ENCODE measurements at regions not wholly inside any gene's neighbourhood (a gene's known extent, or its start where the extent isn't known, plus 50 kb on each side); places are given as distances from the start of the nearest gene placed in this dataset.
A peak's percentile ranks its signal among the peaks of the same experiment; 100 is the strongest.
"Not testable (repeated sequence)": the region's sequence is repeated elsewhere in the genome, so short reads cannot be mapped to it uniquely, and the experiment has no call there.

DNA sequence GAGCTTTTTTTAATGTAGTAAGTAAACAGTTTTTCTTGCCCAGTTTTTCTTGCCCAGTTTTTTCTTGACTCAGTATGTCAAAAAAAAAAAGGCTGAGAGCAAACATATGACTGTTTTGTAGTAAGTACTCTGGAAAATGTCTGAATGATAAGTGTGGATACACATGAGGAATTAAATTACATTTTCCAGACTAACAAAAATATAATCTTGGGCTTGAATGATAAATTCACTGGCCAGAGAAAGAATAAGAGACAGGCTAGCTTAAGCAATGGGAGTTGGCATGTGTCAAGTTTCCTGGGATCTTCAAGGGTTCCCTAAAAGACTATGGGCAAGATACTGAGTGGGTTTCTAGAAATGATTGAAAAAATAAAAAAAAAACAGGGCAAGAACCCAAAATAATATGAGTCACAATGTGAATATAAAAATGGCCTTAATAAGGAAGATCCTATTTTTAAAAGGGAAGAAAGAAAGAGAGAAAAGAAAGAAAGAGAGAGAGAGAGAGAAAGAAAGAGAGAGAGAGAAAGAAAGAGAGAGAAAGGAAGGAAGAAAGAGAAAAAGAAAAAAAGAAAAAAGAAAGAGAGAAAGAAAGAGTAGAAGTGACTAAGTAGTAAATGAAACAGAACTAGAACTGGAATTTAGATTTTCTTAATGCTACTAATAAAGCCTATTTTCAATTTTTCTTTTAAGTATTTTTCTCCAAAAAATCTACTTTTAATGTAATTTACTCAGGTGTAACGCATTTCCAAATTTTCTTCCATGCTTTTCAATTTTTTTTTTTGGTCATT, 60.2 kb downstream of the TFPI2 start:
- no peak for DNase-seq (ENCODE audit: low read depth)

DNA sequence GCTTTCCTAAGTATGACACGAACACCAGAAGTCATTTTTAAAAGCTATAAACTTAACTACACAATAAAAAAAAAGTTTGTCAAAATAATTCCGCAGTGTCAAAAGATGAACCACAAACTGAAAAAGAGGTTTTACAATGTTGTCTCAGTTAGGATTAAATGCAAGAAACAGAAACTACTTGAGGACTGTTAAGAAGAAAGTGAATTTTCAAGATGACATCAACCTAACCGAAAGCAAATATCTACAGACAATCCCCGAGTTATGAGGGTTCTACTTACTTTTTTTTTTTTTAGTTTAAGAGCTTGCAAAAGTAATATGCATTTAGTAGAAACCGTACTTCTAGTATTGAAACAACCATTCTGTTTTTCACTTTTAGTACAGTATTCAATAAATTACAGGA, 62.3 kb downstream of the TFPI2 start:
- no peak for DNase-seq (ENCODE audit: low read depth)

DNA sequence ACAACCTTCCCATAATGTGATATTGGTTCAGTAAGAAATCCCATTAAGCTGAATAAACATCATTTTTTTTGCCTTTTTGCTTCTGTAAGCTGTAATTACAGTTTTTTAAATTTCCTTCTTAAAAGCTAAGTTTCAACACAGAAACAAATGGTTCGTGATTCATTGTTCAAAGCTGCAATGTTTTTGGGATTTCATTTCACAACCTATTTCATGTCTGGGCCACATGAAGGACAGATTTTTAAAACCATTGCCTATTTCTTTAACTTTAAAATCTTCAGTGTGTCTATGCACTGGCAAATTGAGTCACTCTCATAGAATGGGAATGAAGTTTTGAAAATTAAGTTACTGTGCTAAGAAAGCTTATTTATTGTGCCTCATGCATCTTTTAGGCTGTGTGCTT, 66.9 kb downstream of the TFPI2 start:
- no peak for DNase-seq (ENCODE audit: low read depth)

DNA sequence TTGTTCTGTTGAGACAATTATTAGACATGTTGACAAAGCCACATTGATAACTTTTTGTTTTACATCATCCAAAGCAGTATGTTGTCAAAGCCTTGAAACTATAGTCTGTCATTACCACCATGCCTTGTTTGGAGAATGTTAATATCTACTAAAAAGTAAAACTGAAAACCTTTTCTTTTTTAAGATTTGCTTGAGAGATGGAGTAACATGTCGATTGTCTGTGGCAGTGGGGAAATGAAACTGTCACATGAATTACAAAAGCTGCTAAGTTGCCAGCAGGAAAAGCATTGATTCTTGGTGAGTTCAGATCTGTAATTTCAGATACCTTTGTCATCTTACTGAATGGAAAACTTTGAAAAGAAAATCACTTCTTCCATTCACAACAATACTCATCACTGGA, 69.1 kb downstream of the TFPI2 start:
- DNase-seq (ENCODE audit: low read depth) = no peak

DNA sequence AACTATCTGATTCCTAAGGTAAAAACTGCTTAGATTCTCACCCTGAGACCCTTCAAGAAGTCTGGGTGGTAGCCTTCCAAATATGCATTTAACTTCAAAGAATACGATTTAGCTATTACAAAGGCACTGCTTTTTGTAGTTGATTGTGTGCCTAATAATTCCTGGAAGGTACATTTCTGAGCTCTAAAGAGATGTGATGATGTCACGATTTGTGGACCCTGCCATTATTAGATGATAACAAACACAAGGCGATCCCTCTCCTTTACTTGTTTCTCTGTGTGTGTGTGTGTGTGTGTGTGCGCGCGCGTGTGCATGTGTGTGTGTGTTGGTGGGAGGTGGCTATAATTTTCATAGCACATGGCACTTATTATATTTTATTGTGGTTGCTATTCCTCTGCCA, 70.9 kb downstream of the TFPI2 start:
- DNase-seq (ENCODE audit: low read depth) = no peak

DNA sequence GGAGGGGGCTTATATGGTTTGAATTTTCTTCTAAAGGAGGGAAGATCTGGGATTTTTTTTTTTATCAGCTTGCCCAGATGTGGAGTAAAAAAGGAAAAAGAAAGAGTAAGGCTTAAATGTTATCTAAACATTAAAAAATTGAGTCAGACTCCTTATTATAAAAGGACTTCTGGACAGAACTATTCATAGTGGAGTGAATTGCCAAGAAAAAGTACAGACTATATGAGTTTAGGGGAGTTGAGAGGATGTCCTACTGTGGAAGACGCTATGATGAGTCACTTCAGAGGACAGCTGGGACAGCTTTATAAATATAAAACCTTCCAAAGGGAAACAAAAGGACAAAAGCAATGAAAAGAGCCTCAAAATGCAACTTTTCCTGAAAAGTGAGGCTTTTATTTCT, 73.0 kb downstream of the TFPI2 start:
- DNase-seq (ENCODE audit: low read depth) = no peak

DNA sequence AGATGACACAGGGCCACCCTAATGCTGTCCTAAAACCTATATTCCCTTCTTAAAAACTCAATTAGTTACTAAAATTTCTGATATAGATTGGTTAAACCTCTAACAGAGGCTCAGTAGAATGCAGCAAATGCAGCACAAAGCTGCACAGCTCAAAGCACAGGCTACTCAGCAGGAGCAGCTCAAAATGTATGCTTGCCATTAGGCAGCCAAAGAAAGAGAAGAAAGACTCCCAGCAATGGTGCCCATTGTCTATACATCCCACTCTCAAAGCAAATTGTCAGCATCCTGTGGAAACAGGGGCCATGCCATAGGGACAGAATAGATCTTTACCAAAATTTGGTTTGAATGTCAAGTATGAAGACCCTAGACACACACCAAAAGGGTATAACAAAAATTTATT, 73.5 kb downstream of the TFPI2 start:
- DNase-seq (ENCODE audit: low read depth) = no peak

DNA sequence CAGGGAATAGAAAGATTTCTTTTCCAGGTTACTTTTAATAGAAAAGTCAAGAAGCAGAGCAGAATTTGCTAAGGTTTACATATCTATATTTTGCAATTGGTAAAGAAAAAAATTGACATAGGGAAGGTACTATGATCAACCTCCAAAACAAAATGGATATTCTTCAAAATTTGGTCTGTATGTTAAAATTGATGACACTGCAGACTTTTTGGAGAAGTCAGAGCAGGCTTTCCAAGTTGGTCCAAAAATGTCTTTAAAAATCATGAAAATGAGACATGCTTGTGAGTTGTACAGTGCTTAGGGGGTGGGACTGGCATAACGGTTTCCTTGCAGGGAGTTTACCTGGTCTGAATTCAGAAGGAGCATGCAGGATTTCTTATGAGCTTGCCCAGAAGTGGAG, 77.0 kb downstream of the TFPI2 start:
- no peak for DNase-seq (ENCODE audit: low read depth)

DNA sequence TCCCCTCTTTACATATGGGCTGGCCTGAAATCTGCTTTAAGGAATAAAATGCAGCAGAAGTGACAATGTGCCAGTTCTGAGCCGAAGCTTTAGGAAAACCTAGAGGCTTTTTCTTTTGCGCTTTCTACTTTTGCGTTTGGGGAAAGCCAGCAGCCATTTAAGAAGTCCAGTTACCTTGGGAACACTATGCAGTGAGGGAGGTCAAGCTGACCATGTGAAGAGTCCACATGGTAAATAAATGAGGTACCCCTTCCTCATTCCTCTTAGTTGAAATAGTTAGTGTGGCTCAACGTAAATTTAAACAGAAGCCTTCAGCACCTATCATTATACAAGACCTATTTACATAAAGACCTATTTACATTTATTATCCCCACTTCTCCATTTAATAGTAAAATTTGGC, 78.5 kb downstream of the TFPI2 start:
- no peak for DNase-seq (ENCODE audit: low read depth)

DNA sequence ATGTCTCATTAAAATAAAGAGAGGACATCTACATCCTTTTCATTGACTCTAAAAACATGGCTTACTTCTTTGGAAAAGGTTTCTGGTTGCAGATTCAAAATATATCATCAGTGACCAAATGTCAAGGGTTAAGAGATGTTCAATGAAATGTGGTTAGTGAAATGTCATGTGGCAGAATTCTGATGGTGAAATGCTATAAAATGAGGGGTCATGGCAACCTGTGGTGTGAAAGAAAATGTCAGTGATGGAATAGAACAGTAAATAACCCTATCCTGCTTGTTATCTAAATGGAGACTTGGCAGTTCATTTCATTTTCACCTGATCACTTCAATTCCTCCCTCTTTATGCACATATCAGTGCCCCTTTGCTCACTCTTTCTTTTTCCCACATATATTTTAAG, 79.4 kb downstream of the TFPI2 start:
- DNase-seq (ENCODE audit: low read depth) = no peak

DNA sequence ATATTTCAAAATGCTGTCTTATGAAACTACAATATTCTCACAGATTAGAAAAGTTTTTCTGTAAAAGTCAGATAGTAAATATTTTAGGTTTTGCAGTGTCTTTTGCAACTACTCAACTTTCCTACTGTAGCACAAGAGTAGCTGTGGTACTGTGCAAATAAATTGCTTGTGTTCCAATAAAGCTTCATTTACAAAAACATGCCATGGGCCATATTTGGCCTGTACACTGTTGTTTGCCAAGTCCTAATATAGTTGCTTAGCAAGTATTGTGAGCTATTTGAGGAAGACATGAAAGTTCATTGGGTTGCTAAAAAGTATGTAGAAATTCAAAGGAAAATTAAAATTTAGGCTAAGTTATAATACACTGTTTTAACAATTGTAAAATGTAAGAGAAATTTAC, 80.0 kb downstream of the TFPI2 start:
- DNase-seq (ENCODE audit: low read depth) = no peak

DNA sequence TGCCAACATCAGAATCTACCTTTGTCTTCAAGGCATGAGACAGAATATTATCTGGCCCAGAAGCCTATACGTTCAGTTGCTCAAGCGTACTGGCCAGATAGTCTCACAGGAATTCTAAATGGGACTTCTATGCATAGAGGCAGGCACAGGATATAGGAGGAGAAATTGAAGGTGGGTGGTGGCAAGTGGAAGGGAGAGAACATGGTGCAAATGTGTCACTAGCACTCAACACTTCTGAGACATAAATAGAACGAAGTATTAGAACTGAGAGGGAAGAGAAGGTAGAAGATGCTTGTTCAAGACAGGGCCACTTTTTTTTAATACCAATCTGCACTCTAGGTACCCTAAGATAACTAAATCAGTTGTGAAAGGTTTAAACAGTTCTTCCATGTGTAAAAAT, 85.8 kb downstream of the TFPI2 start:
- no peak for DNase-seq (ENCODE audit: low read depth)

DNA sequence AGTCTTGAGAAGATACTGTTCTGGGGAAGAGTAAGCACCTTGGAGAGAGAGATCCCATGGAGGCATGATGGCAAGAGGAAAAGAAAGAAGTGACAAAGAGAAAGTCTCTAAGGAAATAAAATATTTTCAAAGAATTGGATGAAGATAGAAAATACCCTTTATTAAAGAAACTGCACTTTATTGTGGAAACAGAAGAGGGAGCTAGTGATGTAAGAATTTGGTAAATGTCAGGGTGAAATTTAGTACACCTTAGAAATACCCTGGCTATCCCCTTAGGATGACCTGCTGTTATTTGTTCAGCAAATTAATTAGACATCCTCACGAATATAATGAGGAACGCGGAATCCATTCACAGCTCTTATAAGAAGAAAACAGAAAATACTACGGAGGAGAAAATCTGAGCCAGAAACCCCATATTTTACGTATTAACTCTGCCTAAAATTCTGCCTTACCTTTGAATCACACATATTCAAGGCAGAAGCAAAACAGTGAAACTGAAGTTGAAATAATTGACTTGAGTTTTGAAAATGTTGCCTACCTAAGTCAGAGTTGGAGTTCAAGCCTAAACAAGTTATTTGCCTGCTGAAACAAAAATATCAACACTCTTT, 90.7 kb downstream of the TFPI2 start:
- DNase-seq (ENCODE audit: low read depth) = peak; percentile 20

DNA sequence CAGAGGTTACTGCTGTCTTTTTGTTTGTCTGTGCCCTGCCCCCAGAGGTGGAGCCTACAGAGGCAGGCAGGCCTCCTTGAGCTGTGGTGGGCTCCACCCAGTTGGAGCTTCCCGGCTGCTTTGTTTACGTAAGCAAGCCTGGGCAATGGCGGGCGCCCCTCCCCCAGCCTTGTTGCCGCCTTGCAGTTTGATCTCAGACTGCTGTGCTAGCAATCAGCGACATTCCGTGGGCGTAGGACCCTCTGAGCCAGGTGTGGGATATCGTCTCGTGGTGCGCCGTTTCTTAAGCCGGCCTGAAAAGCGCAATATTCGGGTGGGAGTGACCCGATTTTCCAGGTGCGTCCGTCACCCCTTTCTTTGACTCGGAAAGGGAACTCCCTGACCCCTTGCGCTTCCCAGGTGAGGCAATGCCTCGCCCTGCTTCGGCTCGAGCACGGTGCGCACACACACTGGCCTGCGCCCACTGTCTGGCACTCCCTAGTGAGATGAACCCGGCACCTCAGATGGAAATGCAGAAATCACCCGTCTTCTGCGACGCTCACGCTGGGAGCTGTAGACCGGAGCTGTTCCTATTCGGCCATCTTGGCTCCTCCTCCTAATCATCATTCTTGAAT, 97.4 kb downstream of the TFPI2 start:
- DNase-seq (ENCODE audit: low read depth) = not testable (repeated sequence)

DNA sequence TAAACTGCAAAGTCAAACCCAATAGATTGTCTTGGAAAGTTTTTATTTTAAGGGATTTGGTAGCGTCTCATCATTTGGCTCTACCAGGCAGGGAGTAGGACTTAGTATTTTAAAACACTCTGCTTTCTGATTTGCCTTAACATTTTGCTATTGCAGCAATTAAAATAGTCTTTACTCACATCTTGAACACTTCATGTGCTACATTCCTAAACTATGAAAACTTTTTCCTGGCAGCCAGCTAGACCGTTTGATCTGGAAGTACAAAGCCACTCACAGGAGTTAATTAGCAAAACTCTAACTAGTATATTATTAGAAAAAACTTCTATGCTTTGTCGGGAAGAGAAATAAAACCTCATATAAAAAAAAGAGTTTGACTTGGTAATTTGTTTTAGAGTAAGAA, 111.4 kb downstream of the TFPI2 start:
- peak; percentile 2 for DNase-seq (ENCODE audit: low read depth)

DNA sequence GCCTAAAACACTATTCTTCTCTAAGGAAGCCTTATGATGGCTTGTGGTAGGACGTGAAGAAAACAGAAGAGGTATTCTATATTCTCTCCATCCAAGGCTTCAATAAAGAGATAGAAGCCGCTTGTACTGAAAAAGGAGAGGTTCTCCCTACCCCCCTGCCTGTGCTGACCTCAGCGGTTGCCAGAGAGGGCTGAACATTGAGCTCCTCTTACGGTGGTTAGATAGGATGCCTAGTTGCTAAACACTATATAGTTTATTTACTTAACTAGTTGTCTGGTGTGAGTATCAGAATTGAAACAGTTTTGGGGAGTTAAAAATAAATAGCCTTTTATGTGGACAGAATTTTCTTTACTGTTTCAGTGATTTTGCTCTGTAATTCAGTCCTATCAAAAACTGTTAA, 112.2 kb downstream of the TFPI2 start:
- no peak for DNase-seq (ENCODE audit: low read depth)

DNA sequence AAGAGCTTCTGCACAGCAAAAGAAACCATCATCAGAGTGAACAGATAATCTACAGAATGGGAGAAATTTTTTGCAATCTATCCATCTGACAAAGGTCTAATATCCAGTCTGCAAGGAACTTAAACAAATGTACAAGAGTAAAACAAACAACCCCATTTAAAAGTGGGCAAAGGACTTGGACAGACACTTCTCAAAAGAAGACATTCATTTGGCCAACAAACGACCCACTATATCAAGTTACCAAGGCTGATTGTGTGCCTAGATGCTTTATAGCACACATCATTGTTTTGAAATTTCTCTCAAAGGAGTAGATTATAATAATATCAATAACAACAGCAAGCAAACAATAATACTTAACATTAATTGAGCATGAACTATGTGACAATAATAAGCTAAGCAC, 117.1 kb downstream of the TFPI2 start:
- no peak for DNase-seq (ENCODE audit: low read depth)

DNA sequence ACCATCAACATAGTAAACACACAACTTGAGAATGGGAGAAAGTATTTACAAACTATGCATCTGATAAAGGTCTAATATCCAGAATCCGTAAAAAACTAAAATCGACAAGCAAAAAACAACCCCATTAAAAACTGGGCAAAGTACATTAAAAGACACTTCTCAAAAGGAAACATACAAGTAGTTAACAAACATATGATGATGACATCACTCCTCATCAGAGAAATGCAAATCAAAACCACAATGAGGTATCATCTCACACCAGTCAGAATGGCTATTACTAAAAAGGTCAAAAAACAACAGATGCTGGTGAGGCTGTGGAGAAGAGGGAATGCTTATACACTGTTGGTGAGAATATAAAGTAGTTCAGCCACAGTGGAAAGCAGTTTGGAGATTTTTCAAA, 125.1 kb downstream of the TFPI2 start:
- no peak for DNase-seq (ENCODE audit: low read depth)

DNA sequence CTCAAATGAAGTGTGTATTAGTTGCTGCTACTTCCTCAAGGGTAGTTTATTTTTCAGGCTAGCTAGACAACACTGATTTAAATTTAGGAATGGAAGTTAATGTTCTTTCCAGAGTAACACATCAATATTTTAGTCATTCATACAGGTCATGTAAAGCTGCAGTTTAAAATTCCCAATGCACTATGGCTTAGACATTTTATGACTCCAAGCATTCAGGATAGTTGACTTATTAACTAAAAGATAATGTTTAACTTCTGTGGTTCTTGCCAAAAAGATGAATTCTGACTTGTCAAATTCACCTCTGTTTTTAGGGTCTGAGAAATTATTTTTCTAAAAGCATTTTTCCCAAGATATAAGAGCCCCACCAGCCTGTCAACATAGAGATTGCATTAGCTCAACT, 131.9 kb downstream of the TFPI2 start:
- DNase-seq (ENCODE audit: low read depth) = no peak

DNA sequence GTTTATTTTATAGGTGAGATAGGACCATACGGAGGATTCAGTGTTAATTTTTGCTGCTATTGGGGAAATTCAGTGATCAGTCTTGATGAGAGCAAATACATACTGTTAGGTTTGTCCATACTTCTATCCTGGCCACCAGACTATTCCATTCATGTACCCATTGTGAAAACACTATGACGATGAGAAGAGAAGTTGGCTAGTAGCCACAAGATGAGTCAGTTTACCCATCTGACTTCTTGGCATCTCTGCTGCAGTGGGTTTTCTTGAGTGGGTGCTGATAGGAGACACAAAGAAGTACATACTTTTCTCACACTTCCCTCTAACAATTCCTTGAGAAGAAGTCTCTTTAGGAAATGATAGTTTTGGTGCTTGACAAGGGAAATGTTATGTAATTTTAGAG, 133.1 kb downstream of the TFPI2 start:
- DNase-seq (ENCODE audit: low read depth) = peak; percentile 8

DNA sequence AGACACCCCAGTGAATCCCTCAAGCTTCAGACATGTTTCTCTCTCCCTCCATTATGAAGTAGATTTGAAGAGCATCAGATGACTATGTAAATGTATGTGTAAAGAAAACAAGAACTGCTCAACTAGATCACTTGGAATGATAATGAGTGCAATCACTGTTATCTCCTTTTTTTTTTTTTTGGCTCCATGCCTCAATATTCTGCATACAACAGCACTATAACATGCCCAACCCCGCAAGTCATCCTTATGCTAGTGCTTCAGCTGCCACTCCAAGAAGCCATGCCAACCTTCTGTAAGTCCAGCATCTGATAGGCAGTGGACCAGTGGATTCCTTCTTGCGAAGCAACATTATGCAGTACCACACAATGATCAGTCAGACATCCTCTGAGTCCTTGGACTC, 133.7 kb downstream of the TFPI2 start:
- no peak for DNase-seq (ENCODE audit: low read depth)

DNA sequence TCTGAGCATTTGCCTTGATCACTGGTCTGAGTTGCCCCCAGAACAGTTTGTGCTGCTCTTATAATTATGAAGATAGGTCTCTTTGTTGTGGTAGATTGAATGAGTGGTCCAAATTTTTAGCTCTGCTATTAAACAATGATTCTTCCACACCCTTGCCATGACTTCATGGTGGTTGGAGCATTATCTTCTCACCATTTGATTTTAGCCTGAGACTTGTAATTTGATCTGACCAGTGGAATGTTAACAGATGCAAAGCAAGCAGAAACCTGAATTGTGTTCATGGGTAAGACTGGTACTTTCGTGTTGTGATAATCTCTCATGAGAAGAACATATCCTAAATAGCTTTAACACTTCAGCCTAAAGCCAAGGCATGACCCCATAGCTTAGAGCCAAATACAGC, 139.1 kb downstream of the TFPI2 start:
- peak; percentile 1 for DNase-seq (ENCODE audit: low read depth)

DNA sequence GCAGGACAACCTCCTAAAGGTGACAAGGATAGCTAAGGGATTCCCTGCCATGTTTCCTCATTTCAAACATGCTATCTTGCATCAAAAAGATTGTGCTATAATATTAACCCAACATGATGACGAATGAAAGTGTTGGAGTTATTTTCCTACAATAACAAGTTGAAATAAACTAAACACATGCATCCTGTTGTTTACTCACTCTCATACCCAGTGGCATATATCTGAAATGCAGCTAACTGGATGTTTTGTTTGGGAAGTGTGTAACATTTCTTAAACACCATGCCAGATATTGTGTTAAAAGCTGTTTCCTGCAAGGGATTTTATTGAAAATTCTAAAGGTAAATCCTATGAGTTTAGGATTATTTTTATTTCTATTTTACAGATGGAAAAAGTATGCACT, 139.6 kb downstream of the TFPI2 start:
- no peak for DNase-seq (ENCODE audit: low read depth)

DNA sequence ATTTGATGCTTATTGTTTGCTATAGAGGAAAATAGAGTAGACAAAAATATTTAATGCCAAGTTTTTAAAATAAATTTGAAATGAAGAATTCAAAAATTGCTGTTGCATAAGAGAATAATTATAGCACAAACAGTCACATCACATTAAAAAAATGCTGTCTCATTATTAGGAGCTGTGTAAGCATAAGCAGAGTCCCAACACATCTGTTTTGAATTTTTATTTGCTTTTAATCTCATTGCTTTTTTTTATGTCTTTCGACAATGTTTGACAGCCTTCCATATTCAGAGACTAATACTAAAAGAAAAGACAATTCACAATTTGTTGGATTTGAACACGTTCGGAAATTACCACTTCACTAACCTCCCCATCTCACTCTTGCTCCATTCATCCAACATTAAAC, 143.5 kb downstream of the TFPI2 start:
- no peak for DNase-seq (ENCODE audit: low read depth)
